ENCODE measurements at regions not wholly inside any gene's neighbourhood (a gene's known extent, or its start where the extent isn't known, plus 50 kb on each side); places are given as distances from the start of the nearest gene placed in this dataset.

DNA sequence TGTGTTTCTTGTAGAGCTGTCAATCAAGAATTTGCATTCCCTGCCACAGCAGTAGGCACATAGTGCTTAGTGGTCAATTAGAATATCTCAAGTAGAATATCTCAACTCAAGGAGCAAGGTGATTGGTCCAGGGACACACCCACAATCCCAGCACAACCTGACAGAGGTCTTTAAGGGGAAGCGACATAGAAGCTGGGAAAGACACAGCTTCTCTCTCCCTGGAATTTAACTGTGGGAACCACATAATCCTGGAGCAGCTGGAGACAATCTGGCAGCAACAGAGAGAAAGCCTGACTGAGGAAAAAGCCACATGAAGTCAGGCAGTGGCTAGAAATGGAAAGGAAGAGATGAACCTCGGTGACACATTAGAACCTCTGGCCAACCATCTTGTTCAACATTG lies 85.7 kb upstream of the LMO3 start:
- TF ChIP-seq, protein P1, sequence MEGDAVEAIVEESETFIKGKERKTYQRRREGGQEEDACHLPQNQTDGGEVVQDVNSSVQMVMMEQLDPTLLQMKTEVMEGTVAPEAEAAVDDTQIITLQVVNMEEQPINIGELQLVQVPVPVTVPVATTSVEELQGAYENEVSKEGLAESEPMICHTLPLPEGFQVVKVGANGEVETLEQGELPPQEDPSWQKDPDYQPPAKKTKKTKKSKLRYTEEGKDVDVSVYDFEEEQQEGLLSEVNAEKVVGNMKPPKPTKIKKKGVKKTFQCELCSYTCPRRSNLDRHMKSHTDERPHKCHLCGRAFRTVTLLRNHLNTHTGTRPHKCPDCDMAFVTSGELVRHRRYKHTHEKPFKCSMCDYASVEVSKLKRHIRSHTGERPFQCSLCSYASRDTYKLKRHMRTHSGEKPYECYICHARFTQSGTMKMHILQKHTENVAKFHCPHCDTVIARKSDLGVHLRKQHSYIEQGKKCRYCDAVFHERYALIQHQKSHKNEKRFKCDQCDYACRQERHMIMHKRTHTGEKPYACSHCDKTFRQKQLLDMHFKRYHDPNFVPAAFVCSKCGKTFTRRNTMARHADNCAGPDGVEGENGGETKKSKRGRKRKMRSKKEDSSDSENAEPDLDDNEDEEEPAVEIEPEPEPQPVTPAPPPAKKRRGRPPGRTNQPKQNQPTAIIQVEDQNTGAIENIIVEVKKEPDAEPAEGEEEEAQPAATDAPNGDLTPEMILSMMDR (IDR thresholded peaks at IDR 0.05): no peak
- TF ChIP-seq POLR2A (IDR thresholded peaks at IDR 0.05): no peak

Measured in Peyer's patch (tissue), 4 donors.